ENCODE measurements at regions not wholly inside any gene's neighbourhood (a gene's known extent, or its start where the extent isn't known, plus 50 kb on each side); places are given as distances from the start of the nearest gene placed in this dataset. TPM values are rescaled to one million over a fixed set of nuclear protein-coding genes. Genes with fewer than 3 reads are reported as not detected.

DNA sequence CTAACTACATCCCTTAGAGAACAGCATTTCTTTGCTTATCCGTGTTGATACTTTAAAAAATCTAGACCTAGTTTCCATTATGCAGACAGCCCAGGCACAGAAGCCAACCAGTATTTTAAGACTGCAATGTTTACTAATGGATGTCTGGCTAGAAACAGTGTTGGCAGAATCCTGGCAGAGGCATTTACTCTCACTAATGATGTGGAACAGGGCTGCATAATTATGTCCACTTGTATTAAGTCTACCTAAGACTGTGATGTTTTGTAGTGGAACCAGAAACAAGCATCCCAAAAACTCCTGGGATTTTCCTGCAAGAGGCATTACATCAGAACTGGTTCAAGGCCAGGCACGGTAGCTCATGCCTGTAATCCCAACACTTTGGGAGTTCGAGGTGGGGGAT is 50.2 kb upstream of the PICALM start:
- Histone ChIP-seq H3K4me1 (ENCODE audit: control insufficient read depth in 2 of 2, insufficient read depth in 1 of 2, low read depth in 1 of 2, low read length in 2 of 2) (peaks cover 0 to 1% of the 10 kb centered on the region in 2 donors), H3K4me3 (ENCODE audit: low read length in 2 of 2) (no peak overlapping the region), H2AK5ac (ENCODE audit: low read depth, low read length) (no peak overlapping the region), H2BK12ac (ENCODE audit: low read length) (no peak overlapping the region), H3K36me3 (replicated peaks in 1 of 2; ENCODE audit: control insufficient read depth in 2 of 2, insufficient read depth in 2 of 2, low read length in 2 of 2) (no peaks in the 10 kb centered on the region), H3K18ac (ENCODE audit: low read length) (no peak overlapping the region), H2BK15ac (ENCODE audit: low read length) (no peak overlapping the region), H3K27me3 (ENCODE audit: control insufficient read depth in 3 of 3, insufficient read depth in 3 of 3, low read depth in 1 of 3, low read length in 3 of 3) (peaks cover 0 to 3% (median 0%) of the 10 kb centered on the region in 3 experiments), H2BK120ac (ENCODE audit: low read depth, low read length) (no peak overlapping the region), H3K9me3 (replicated peaks in 1 of 2; ENCODE audit: control insufficient read depth in 2 of 2, insufficient read depth in 1 of 2, low read depth in 1 of 2, low read length in 2 of 2) (no peaks in the 10 kb centered on the region), H3K27ac (replicated peaks; ENCODE audit: low read length) (no peak overlapping the region), H3K79me1 (ENCODE audit: low read depth, low read length) (no peaks in the 10 kb centered on the region), H4K91ac (ENCODE audit: low read depth, low read length, poor library complexity) (no peak overlapping the region), H3K9ac (ENCODE audit: low read depth, low read length, poor library complexity) (no peak overlapping the region), H2AFZ (ENCODE audit: low read length) (no peak overlapping the region), H4K8ac (ENCODE audit: low read depth, low read length) (no peak overlapping the region), H3K4ac (ENCODE audit: low read length) (no peak overlapping the region), H3K23ac (ENCODE audit: low read depth, low read length, poor library complexity) (no peak overlapping the region), H2BK5ac (ENCODE audit: low read length) (no peak overlapping the region), H3K14ac (ENCODE audit: low read length) (no peak overlapping the region), H3K4me2 (ENCODE audit: insufficient read depth, low read length, poor library complexity, severe bottlenecking) (no peak overlapping the region)
- DNase-seq (ENCODE audit: low spot score) = no peak
- no CpG with 5 or more reads among the region's 3 CpGs for WGBS, 2 donors (ENCODE audit: extremely low coverage in 2 of 2, insufficient read length in 2 of 2, insufficient replicate concordance in 1 of 2)

Small RNA genes lying in the stretch of these regions (small RNA-seq; reads per million reads assigned to genes)
- gene RNU6-560P (ENCODE audit: insufficient read depth) = not detected

Data from neuronal stem cell (in vitro differentiated cells).